Neural cell (in vitro differentiated cells): ENCODE measurements at regions not wholly inside any gene's neighbourhood (a gene's known extent, or its start where the extent isn't known, plus 50 kb on each side); places are given as distances from the start of the nearest gene placed in this dataset.

Experiments
- CTCF ChIP-seq: fragments of 450-650 bp; IDR thresholded peaks from 2 replicates; pipeline ENCODE4 v1.5.1; 2014; ENCODE audit warnings: antibody characterized with exemption, mild to moderate bottlenecking, moderate library complexity; ENCODE audit not compliant: poor library complexity, severe bottlenecking
- EP300 ChIP-seq: fragments of 450-650 bp; conservative IDR thresholded peaks from 2 replicates; pipeline ENCODE4 v1.6.1; 2014; ENCODE audit warnings: antibody characterized with exemption, mild to moderate bottlenecking, moderate library complexity; ENCODE audit not compliant: poor library complexity, severe bottlenecking
- REST ChIP-seq: IDR thresholded peaks from 2 replicates; pipeline ENCODE4 v1.6.1; 2012; ENCODE audit warnings: borderline replicate concordance

GRCh38 chr11:21983431-21983830 lies 209.5 kb upstream of the ANO5 start:
- TF ChIP-seq CTCF (no peak), EP300 (no peak), REST (no peak)
